ENCODE measurements at regions not wholly inside any gene's neighbourhood (a gene's known extent, or its start where the extent isn't known, plus 50 kb on each side); places are given as distances from the start of the nearest gene placed in this dataset.

GRCh38 chr11:110782616-110783015 is 70.4 kb upstream of the ARHGAP20 start:
- no peak for DNase-seq (ENCODE audit: low read depth, low spot score)
- Histone ChIP-seq H3K9me3 (ENCODE audit: control insufficient read depth, insufficient read depth, low read depth, low read length) (no peaks in the 10 kb centered on the region), H3K36me3 (ENCODE audit: control insufficient read depth, insufficient read depth, low read length) (no peaks in the 10 kb centered on the region), H3K4me3 (ENCODE audit: low read depth in 2 of 2, low read length in 2 of 2) (no peak overlapping the region), H3K27me3 (ENCODE audit: control insufficient read depth, insufficient read depth, low read length) (no peaks in the 10 kb centered on the region), H3K4me1 (ENCODE audit: control insufficient read depth, insufficient read depth, low read length) (no peaks in the 10 kb centered on the region), H3K27ac (ENCODE audit: low read length) (no peak overlapping the region)
- in situ Hi-C loops (cut with HindIII; ENCODE audit: low pct_unique_long_range_greater_than_20kb, low sequenced_read_pairs): no loop called here
- no TSS peak for BruUV-seq (replicated peaks)
- CTCF ChIA-PET: no interaction called here
- POLR2A ChIA-PET: no interaction called here
- TF ChIP-seq CTCF (IDR thresholded peaks at IDR 0.05) (no peak), TCF7L2 (IDR thresholded peaks at IDR 0.05; ENCODE audit: low read depth, low read length) (no peak), POLR2AphosphoS5 (IDR thresholded peaks at IDR 0.05; ENCODE audit: low read depth, low read length) (no peak), SIN3A (IDR thresholded peaks at IDR 0.05; ENCODE audit: borderline replicate concordance, insufficient read depth, low read depth, low read length) (no peak)
- TF ChIP-seq, protein P1, sequence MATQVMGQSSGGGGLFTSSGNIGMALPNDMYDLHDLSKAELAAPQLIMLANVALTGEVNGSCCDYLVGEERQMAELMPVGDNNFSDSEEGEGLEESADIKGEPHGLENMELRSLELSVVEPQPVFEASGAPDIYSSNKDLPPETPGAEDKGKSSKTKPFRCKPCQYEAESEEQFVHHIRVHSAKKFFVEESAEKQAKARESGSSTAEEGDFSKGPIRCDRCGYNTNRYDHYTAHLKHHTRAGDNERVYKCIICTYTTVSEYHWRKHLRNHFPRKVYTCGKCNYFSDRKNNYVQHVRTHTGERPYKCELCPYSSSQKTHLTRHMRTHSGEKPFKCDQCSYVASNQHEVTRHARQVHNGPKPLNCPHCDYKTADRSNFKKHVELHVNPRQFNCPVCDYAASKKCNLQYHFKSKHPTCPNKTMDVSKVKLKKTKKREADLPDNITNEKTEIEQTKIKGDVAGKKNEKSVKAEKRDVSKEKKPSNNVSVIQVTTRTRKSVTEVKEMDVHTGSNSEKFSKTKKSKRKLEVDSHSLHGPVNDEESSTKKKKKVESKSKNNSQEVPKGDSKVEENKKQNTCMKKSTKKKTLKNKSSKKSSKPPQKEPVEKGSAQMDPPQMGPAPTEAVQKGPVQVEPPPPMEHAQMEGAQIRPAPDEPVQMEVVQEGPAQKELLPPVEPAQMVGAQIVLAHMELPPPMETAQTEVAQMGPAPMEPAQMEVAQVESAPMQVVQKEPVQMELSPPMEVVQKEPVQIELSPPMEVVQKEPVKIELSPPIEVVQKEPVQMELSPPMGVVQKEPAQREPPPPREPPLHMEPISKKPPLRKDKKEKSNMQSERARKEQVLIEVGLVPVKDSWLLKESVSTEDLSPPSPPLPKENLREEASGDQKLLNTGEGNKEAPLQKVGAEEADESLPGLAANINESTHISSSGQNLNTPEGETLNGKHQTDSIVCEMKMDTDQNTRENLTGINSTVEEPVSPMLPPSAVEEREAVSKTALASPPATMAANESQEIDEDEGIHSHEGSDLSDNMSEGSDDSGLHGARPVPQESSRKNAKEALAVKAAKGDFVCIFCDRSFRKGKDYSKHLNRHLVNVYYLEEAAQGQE (IDR thresholded peaks at IDR 0.05; ENCODE audit: insufficient read depth in 1 of 2, low read depth in 2 of 2, low read length in 1 of 2): no peak
- intact Hi-C loops (cut with micrococcal nuclease; ENCODE audit: unreplicated experiment): no loop called here
- ATAC-seq: no peak

- POLR2A ChIA-PET: no interaction called here
- Histone ChIP-seq H3K36me3 (ENCODE audit: control insufficient read depth, insufficient read depth, low read length) (no peaks in the 10 kb centered on the region), H3K4me3 (ENCODE audit: low read depth in 2 of 2, low read length in 2 of 2) (no peak overlapping the region), H3K27me3 (ENCODE audit: control insufficient read depth, insufficient read depth, low read length) (no peaks in the 10 kb centered on the region), H3K4me1 (ENCODE audit: control insufficient read depth, insufficient read depth, low read length) (no peaks in the 10 kb centered on the region), H3K9me3 (ENCODE audit: control insufficient read depth, insufficient read depth, low read depth, low read length) (no peaks in the 10 kb centered on the region), H3K27ac (ENCODE audit: low read length) (no peak overlapping the region)
- BruUV-seq (replicated peaks): no TSS peak
- ATAC-seq: no peak
- in situ Hi-C loops (cut with HindIII; ENCODE audit: low pct_unique_long_range_greater_than_20kb, low sequenced_read_pairs): no loop called here
- TF ChIP-seq POLR2AphosphoS5 (IDR thresholded peaks at IDR 0.05; ENCODE audit: low read depth, low read length) (no peak), TCF7L2 (IDR thresholded peaks at IDR 0.05; ENCODE audit: low read depth, low read length) (no peak), CTCF (IDR thresholded peaks at IDR 0.05) (no peak)
- CTCF ChIA-PET: no interaction called here
- DNase-seq (ENCODE audit: low read depth, low spot score): no peak
- intact Hi-C loops (cut with micrococcal nuclease; ENCODE audit: unreplicated experiment): no loop called here
Observed at GRCh38 chr11:110779108-110779507, 66.9 kb upstream of the ARHGAP20 start.

DNA sequence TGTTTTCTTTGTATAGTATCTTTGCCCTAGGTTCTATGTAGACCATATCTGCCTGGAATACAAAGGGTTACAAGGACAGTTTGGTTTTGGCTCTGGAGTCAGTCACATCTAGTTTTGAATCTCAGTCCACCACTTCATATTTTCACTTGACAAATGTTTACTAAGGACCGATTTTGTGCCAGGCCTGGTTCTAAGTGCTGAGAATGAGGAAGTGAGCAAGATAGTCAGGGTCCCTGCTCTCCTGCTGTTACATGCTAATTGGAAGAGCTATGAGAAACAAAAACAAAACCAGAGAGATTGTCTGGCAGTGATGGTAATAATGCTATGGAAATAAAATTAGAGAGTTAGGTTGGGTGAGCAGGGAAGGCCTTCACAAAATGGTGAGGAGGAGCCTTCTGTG is 66.1 kb upstream of the ARHGAP20 start:
- BruUV-seq (replicated peaks): no TSS peak
- in situ Hi-C loops (cut with HindIII; ENCODE audit: low pct_unique_long_range_greater_than_20kb, low sequenced_read_pairs): no loop called here
- TF ChIP-seq, protein P1 (IDR thresholded peaks at IDR 0.05; ENCODE audit: insufficient read depth in 1 of 2, low read depth in 2 of 2, low read length in 1 of 2): no peak
- TF ChIP-seq SIN3A (IDR thresholded peaks at IDR 0.05; ENCODE audit: borderline replicate concordance, insufficient read depth, low read depth, low read length) (no peak), CTCF (IDR thresholded peaks at IDR 0.05) (no peak), TCF7L2 (IDR thresholded peaks at IDR 0.05; ENCODE audit: low read depth, low read length) (no peak), POLR2AphosphoS5 (IDR thresholded peaks at IDR 0.05; ENCODE audit: low read depth, low read length) (no peak)
- intact Hi-C loops (cut with micrococcal nuclease; ENCODE audit: unreplicated experiment): no loop called here
- no peak overlapping the region for H3K4me3 ChIP-seq (ENCODE audit: low read depth in 2 of 2, low read length in 2 of 2)
- no peak overlapping the region for H3K27ac ChIP-seq (ENCODE audit: low read length)
- no peaks in the 10 kb centered on the region for H3K9me3 ChIP-seq (ENCODE audit: control insufficient read depth, insufficient read depth, low read depth, low read length)
- ATAC-seq: no peak
- no peaks in the 10 kb centered on the region for H3K36me3 ChIP-seq (ENCODE audit: control insufficient read depth, insufficient read depth, low read length)
- POLR2A ChIA-PET: no interaction called here
- CTCF ChIA-PET: no interaction called here
- H3K27me3 ChIP-seq (ENCODE audit: control insufficient read depth, insufficient read depth, low read length): no peaks in the 10 kb centered on the region
- H3K4me1 ChIP-seq (ENCODE audit: control insufficient read depth, insufficient read depth, low read length): no peaks in the 10 kb centered on the region
- DNase-seq (ENCODE audit: low read depth, low spot score): no peak
